RPMI7951 (cell line): ENCODE measurements at regions not wholly inside any gene's neighbourhood (a gene's known extent, or its start where the extent isn't known, plus 50 kb on each side); places are given as distances from the start of the nearest gene placed in this dataset.

Source experiments
- DNase-seq: peaks from one replicate; pipeline ENCODE4 v3.0.0-alpha.2; 2012; ENCODE audit warnings: low read depth

GRCh38 chr2:45068571-45069140 is 59.4 kb upstream of the SIX2 start:
- DNase-seq, result peak; percentile 87

GRCh38 chr2:45067859-45068570 is 58.8 kb upstream of the SIX2 start:
- DNase-seq, result peak; percentile 41
